ENCODE measurements at regions not wholly inside any gene's neighbourhood (a gene's known extent, or its start where the extent isn't known, plus 50 kb on each side); places are given as distances from the start of the nearest gene placed in this dataset.
"Not testable (repeated sequence)": the region's sequence is repeated elsewhere in the genome, so short reads cannot be mapped to it uniquely, and the experiment has no call there.

DNA sequence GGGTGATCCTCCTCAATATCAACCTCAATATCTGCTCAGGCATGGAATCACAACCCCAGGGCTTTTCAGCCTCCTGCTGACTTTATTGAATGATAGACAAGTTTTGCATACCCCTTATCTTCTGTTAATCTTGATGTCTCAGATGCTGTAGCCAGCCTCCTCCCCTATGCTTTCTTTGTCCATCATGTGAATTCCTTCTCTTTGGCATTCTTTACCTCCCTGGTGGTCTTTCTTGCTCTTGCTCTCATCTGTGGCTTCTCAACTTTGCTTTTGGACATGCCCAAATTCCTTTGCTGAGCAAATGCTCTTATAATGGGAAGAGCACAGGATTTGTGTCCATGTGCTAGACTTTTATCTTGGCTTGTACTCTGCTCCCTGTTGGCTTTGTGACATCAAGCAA lies 73.4 kb upstream of the FAM13C start:
- Histone ChIP-seq H3K27me3 (ENCODE audit: control insufficient read depth, insufficient read depth, low read length) (no peaks in the 10 kb centered on the region), H3K36me3 (ENCODE audit: control insufficient read depth, insufficient read depth, low read length) (no peaks in the 10 kb centered on the region), H3K4me3 (ENCODE audit: low read depth, low read length) (no peak overlapping the region)
- TF ChIP-seq, protein P1, sequence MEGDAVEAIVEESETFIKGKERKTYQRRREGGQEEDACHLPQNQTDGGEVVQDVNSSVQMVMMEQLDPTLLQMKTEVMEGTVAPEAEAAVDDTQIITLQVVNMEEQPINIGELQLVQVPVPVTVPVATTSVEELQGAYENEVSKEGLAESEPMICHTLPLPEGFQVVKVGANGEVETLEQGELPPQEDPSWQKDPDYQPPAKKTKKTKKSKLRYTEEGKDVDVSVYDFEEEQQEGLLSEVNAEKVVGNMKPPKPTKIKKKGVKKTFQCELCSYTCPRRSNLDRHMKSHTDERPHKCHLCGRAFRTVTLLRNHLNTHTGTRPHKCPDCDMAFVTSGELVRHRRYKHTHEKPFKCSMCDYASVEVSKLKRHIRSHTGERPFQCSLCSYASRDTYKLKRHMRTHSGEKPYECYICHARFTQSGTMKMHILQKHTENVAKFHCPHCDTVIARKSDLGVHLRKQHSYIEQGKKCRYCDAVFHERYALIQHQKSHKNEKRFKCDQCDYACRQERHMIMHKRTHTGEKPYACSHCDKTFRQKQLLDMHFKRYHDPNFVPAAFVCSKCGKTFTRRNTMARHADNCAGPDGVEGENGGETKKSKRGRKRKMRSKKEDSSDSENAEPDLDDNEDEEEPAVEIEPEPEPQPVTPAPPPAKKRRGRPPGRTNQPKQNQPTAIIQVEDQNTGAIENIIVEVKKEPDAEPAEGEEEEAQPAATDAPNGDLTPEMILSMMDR (IDR thresholded peaks at IDR 0.05; ENCODE audit: insufficient read depth, low read length, poor library complexity, severe bottlenecking), result no peak
- no peak for DNase-seq (ENCODE audit: low read depth)

DNA sequence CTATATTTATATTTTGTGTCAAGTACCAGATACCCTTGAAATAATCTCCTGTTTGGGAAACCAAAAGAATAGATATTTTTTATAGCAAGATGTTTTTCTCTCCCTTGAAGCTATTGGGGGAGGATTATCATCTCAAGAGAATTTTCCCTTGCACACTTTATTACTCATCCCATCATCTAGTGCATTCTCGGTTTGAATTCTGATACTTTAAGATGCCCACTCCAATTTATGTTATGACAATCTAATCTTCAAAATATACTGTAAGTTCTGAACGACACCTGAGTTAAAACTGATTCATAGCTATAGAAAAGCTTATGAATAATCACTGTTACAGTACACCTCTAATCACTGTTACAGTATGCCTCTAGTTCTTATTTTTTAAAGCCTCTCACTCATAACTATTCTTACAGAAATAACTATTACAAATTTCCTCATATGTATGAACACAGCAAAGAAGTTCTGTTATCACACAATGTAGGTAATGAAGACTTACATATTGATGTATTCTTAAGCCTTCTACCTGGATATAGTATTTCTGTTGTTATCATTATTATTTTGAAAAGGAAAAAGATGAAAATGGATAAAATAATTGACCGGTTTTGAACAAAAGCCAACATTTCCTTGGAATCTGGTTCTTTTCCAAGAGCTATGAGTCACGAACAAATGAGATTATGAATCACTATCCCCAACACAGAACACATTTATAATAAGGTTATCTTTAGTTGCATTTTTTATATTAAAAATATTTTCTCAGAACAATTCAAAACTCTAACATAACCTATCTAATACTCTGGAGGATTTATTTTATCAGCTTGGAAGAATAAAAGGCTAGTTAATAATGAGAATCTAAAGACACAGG lies 72.3 kb upstream of the FAM13C start:
- Histone ChIP-seq H3K4me3 (ENCODE audit: low read depth, low read length) (no peak overlapping the region), H3K36me3 (ENCODE audit: control insufficient read depth, insufficient read depth, low read length) (no peaks in the 10 kb centered on the region), H3K27me3 (ENCODE audit: control insufficient read depth, insufficient read depth, low read length) (no peaks in the 10 kb centered on the region)
- DNase-seq (ENCODE audit: low read depth), result no peak
- TF ChIP-seq, protein P1 (IDR thresholded peaks at IDR 0.05; ENCODE audit: insufficient read depth, low read length, poor library complexity, severe bottlenecking), result no peak

DNA sequence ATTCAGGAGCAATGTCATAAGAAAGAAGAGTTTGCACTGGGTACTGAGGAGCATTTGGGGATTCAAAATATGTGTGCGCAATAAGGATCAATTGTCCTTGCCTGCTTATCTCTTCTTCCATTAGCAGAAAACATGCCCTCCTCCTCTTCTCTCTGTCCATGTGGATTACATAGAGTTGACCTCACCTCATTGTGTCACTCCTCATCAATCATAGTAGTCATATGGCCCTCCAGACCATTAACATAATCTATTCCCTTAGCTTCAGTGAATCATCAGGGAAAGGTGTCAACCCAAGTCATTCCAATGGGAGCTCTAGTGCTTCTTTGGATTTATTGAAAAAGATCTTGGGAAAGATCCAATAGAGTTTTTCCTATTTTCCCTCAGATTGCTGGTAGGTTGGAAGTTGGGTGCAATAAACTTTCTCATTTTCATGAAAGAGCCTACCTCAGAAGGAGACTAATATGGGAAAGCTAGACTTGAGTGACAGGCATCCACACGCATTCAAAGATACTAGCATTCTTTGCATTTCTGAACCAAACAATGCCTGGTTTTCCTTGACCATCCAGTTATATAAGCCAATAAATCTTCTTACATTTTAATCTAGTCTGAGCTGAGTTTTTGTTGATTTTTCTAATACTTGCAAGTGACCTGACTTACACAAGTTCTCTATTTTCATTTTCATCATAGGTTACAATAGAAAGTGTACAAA lies 71.5 kb upstream of the FAM13C start:
- no peak overlapping the region for H3K4me3 ChIP-seq (ENCODE audit: low read depth, low read length)
- DNase-seq (ENCODE audit: low read depth), result no peak
- H3K27me3 ChIP-seq (ENCODE audit: control insufficient read depth, insufficient read depth, low read length), result no peaks in the 10 kb centered on the region
- TF ChIP-seq, protein P1 (IDR thresholded peaks at IDR 0.05; ENCODE audit: insufficient read depth, low read length, poor library complexity, severe bottlenecking), result no peak
- no peaks in the 10 kb centered on the region for H3K36me3 ChIP-seq (ENCODE audit: control insufficient read depth, insufficient read depth, low read length)

DNA sequence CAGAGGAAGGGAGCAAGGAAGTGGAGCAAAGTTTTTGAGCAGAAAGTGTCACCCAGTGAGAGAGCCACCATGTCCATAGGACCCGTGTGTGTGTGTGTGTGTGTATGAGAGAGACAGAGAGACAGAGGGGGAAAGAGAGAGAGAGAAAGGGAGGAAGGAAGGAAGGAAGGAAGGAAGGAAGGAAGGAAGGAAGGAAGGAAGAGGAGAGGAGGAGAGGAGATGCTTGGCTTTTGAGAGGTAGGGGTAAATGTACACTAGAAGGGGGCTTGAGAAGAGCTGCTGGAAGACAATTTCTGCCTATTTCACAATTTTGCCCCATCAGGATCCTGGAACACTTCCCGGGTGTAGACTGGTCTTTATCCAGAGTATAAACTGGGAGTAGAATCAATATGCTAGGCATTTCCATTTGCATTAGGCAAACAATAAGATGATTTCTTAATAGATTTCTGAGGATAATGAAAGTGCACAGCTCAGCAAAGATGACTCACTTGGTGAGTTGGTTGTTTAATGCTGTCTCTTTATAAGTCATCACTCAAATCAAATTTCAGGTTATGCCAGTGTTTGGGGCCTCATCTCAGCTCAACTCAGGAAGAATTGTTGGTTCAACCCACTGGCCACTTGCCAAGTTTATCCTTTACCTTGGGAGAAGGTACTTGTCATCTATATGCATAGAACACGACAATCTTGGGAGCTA lies 70.0 kb upstream of the FAM13C start:
- TF ChIP-seq, protein P1 (IDR thresholded peaks at IDR 0.05; ENCODE audit: insufficient read depth, low read length, poor library complexity, severe bottlenecking), result no peak
- H3K4me3 ChIP-seq (ENCODE audit: low read depth, low read length), result no peak overlapping the region
- H3K36me3 ChIP-seq (ENCODE audit: control insufficient read depth, insufficient read depth, low read length), result no peaks in the 10 kb centered on the region
- no peak for DNase-seq (ENCODE audit: low read depth)
- no peaks in the 10 kb centered on the region for H3K27me3 ChIP-seq (ENCODE audit: control insufficient read depth, insufficient read depth, low read length)

DNA sequence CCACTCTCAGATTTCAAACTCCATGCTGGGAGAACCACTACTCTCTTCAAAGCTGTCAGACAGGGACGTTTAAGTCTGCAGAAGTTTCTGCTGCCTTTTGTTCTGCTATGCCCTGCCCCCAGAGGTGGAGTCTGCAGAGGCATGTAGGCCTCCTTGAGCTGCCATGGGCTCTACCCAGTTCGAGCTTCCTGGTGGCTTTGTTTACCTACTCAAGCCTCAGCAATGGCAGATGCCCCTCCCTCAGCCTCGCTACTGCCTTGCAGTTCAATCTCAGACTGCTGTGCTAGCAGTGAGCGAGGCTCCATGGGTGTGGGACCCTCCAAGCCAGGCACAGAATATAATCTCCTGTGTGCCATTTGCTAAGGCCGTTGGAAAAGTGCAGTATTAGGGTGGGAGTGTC lies 51.4 kb upstream of the FAM13C start:
- H3K27me3 ChIP-seq (ENCODE audit: control insufficient read depth, insufficient read depth, low read length); DNase-seq (ENCODE audit: low read depth); H3K4me3 ChIP-seq (ENCODE audit: low read depth, low read length); H3K36me3 ChIP-seq (ENCODE audit: control insufficient read depth, insufficient read depth, low read length): not testable (repeated sequence)

All from kidney epithelial cell (primary cell).